Transverse colon (tissue), 1 donor: ENCODE measurements at regions not wholly inside any gene's neighbourhood (a gene's known extent, or its start where the extent isn't known, plus 50 kb on each side); places are given as distances from the start of the nearest gene placed in this dataset.

Experiments used
- EP300 ChIP-seq: sonication (generic); formaldehyde crosslinking; IDR thresholded peaks from one replicate; pipeline ENCODE4 v1.6.1; 2017; ENCODE audit warnings: antibody characterized with exemption, low read depth
- POLR2A ChIP-seq: fragments of 450-650 bp; IDR thresholded peaks from one replicate; pipeline ENCODE4 v1.6.1; 2016; ENCODE audit warnings: antibody characterized with exemption, mild to moderate bottlenecking, moderate library complexity

- no peak for TF ChIP-seq POLR2A
- no peak for TF ChIP-seq EP300
These were observed 116.6 kb upstream of the NR2F2 start for GRCh38 chr15:96213896-96214295.
